Calu3 (cell line): ENCODE measurements at regions not wholly inside any gene's neighbourhood (a gene's known extent, or its start where the extent isn't known, plus 50 kb on each side); places are given as distances from the start of the nearest gene placed in this dataset.

Source experiments
- BruUV-seq: library from RNA; stranded (reverse); fragments of 400-500 nt; replicated peaks from 2 replicates; lab custom pipeline; 2021; lab: Mats Ljungman, UMichigan
- CTCF ChIA-PET: fragments of 300-600 bp; sonication (Branson Sonifier 250); formaldehyde crosslinking; loops from one replicate; lab custom pipeline; 2022; ENCODE audit warnings: antibody characterized with exemption; lab: Charles Lee
- DNase-seq: peaks from one replicate; pipeline ENCODE4 v3.0.0; 2022
- H3K27ac Mint-ChIP-seq: one replicate; pipeline ENCODE4 v1.8.0; 2022; ENCODE audit warnings: mixed read lengths; ENCODE audit not compliant: unreplicated experiment
- H3K27me3 Mint-ChIP-seq: one replicate; pipeline ENCODE4 v1.8.0; 2022; ENCODE audit warnings: mixed read lengths; ENCODE audit not compliant: unreplicated experiment
- H3K36me3 Mint-ChIP-seq: one replicate; pipeline ENCODE4 v1.8.0; 2022; ENCODE audit warnings: mild to moderate bottlenecking, moderate library complexity, mixed read lengths; ENCODE audit not compliant: insufficient read depth, unreplicated experiment
- H3K4me1 Mint-ChIP-seq: one replicate; pipeline ENCODE4 v1.8.0; 2022; ENCODE audit warnings: mild to moderate bottlenecking, low read depth, mixed read lengths; ENCODE audit not compliant: unreplicated experiment
- H3K4me3 Mint-ChIP-seq: one replicate; pipeline ENCODE4 v1.8.0; 2022; ENCODE audit warnings: mild to moderate bottlenecking, low read depth, moderate library complexity, mixed read lengths; ENCODE audit not compliant: unreplicated experiment
- H3K9me3 Mint-ChIP-seq: one replicate; pipeline ENCODE4 v1.8.0; 2022; ENCODE audit warnings: low read depth, mixed read lengths; ENCODE audit not compliant: unreplicated experiment
- intact Hi-C: fragments of 100-400 bp; cut with micrococcal nuclease; formaldehyde crosslinking; loops from one replicate; pipeline ENCODE4 v1.10.0; 2022; ENCODE audit not compliant: unreplicated experiment
- TF ChIP-seq, protein P1 (sequence below): fragments of 200-600 bp; IDR thresholded peaks from one replicate; pipeline ENCODE4 v1.8.0; 2022; ENCODE audit warnings: antibody characterized with exemption; ENCODE audit not compliant: unreplicated experiment

DNA sequence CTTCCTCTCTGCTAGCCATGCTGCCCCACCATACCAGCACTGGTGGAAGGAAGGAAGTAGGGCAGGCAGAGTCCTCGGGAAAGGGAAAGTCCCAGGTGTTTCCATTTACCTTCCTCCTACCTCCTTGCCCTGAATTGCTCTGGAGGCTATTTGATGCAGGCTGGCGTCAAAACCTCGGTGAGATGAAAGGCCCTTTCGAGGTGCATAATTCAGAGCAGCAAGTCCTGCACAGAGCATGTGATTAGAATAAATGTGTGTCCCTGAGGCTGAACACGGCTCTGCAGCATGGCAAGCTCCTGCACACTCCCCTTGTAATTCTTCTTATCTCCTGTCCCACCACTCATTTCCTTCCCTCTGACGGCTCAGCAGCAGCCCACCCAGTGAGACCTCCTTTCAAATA is 98.7 kb upstream of the LRFN2 start:
- CTCF ChIA-PET = no interaction called here
- no peak for DNase-seq
- BruUV-seq = no TSS peak
- TF ChIP-seq, protein P1, sequence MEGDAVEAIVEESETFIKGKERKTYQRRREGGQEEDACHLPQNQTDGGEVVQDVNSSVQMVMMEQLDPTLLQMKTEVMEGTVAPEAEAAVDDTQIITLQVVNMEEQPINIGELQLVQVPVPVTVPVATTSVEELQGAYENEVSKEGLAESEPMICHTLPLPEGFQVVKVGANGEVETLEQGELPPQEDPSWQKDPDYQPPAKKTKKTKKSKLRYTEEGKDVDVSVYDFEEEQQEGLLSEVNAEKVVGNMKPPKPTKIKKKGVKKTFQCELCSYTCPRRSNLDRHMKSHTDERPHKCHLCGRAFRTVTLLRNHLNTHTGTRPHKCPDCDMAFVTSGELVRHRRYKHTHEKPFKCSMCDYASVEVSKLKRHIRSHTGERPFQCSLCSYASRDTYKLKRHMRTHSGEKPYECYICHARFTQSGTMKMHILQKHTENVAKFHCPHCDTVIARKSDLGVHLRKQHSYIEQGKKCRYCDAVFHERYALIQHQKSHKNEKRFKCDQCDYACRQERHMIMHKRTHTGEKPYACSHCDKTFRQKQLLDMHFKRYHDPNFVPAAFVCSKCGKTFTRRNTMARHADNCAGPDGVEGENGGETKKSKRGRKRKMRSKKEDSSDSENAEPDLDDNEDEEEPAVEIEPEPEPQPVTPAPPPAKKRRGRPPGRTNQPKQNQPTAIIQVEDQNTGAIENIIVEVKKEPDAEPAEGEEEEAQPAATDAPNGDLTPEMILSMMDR = no peak
- Mint-ChIP-seq H3K4me1 (no peaks in the 10 kb centered on the region), H3K27ac (no peak overlapping the region), H3K27me3 (peaks cover 60% of the 10 kb centered on the region), H3K9me3 (no peaks in the 10 kb centered on the region), H3K4me3 (no peak overlapping the region), H3K36me3 (no peaks in the 10 kb centered on the region)
- intact Hi-C loops = no loop called here

DNA sequence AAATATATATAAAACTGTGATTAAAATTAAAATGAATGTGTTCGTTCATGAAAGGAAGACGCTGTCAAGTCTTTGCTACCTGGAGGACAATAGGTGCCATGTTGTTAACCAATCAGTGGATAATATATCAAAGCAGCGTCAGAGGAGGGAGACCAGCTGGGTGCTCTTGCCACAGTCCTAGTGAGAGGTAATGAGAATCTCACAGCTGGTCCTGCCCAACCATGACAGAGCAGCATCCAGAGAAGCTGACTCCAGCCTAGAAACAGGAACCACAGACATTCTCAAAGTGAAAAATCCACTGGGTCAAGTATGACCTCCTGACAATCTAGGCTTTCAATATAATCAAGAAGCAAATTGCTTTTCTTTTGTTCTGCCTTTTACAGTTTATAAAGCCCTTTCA is 94.5 kb upstream of the LRFN2 start:
- BruUV-seq = no TSS peak
- H3K36me3 Mint-ChIP-seq = no peaks in the 10 kb centered on the region
- no peaks in the 10 kb centered on the region for H3K4me1 Mint-ChIP-seq
- TF ChIP-seq, protein P1 = no peak
- intact Hi-C loops = no loop called here
- CTCF ChIA-PET = no interaction called here
- H3K9me3 Mint-ChIP-seq = no peaks in the 10 kb centered on the region
- DNase-seq = no peak
- no peak overlapping the region for H3K27ac Mint-ChIP-seq
- H3K4me3 Mint-ChIP-seq = no peak overlapping the region
- H3K27me3 Mint-ChIP-seq = peaks cover 23% of the 10 kb centered on the region

DNA sequence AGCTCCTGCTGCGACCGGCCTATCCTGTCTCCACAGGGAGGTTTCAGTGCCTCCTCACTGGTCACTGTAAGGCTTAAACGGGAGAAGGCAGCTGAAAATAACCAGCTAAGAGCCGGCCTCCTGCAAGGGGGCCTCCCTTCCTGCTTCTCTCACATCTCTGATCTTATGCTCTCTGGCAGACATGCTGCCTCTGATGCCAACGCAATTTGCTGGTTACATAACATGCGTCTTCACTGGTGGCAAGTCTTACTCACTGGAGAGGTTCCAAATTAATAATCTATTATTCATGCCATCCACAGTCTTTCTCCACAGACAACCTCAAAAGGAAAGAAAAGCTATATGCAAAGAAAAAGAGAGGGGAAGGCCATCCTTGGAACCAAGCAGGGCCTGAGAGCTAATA is 91.8 kb upstream of the LRFN2 start:
- Mint-ChIP-seq H3K9me3 (no peaks in the 10 kb centered on the region), H3K27ac (no peak overlapping the region), H3K4me3 (no peak overlapping the region), H3K4me1 (no peaks in the 10 kb centered on the region), H3K36me3 (no peaks in the 10 kb centered on the region), H3K27me3 (peaks cover 12% of the 10 kb centered on the region)
- CTCF ChIA-PET = no interaction called here
- no TSS peak for BruUV-seq
- DNase-seq = no peak
- intact Hi-C loops = no loop called here
- TF ChIP-seq, protein P1 = no peak

DNA sequence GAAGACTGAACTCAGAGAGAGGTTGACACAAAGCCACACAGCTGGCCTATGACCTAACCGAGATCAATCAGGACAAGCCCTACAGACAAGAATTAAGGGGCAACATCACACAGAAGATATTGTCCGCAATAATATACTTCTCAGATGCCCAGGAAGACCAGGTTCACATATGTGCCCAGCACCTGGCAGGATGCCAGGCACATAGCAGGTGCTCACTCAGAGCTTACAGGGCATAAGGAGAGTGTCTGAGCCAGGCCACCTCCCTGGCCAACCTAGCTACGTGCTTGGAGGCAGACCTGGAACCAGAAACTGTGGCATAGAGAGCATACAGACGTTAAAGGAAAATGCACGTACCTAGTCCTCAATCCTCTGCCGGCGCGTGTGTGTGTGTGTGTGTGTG is 87.0 kb upstream of the LRFN2 start:
- Mint-ChIP-seq H3K27me3 (no peaks in the 10 kb centered on the region), H3K36me3 (no peaks in the 10 kb centered on the region)

More for the DNA sequence above, 87.0 kb upstream of the LRFN2 start:
- no peak for DNase-seq
- no peaks in the 10 kb centered on the region for H3K4me1 Mint-ChIP-seq
- intact Hi-C loops = no loop called here
- TF ChIP-seq, protein P1 = no peak
- no TSS peak for BruUV-seq
- no peak overlapping the region for H3K27ac Mint-ChIP-seq
- CTCF ChIA-PET = no interaction called here
- H3K4me3 Mint-ChIP-seq = no peak overlapping the region
- H3K9me3 Mint-ChIP-seq = peaks cover 3% of the 10 kb centered on the region
